Gastrocnemius medialis (tissue), 4 donors: ENCODE measurements at regions not wholly inside any gene's neighbourhood (a gene's known extent, or its start where the extent isn't known, plus 50 kb on each side); places are given as distances from the start of the nearest gene placed in this dataset.

Source experiments
- CTCF ChIP-seq, 5 experiments: fragments of 450-650 bp in 3 of 5; fragments of 200-600 bp in 2 of 5; sonication (generic) in 2 of 5; IDR thresholded peaks in 4 of 5; conservative IDR thresholded peaks in 1 of 5; 1 replicate in 4 of 5; 2 replicates in 1 of 5; pipeline ENCODE4 v1.5.1; 2016 to 2019; ENCODE audit warnings: antibody characterized with exemption in 5 of 5, mild to moderate bottlenecking in 3 of 5, moderate library complexity in 3 of 5
- POLR2A ChIP-seq, 2 donors: fragments of 450-650 bp; IDR thresholded peaks; one replicate each; pipeline ENCODE4 v1.6.1; 2017; ENCODE audit warnings: antibody characterized with exemption in 2 of 2, mild to moderate bottlenecking in 2 of 2, moderate library complexity in 2 of 2

DNA sequence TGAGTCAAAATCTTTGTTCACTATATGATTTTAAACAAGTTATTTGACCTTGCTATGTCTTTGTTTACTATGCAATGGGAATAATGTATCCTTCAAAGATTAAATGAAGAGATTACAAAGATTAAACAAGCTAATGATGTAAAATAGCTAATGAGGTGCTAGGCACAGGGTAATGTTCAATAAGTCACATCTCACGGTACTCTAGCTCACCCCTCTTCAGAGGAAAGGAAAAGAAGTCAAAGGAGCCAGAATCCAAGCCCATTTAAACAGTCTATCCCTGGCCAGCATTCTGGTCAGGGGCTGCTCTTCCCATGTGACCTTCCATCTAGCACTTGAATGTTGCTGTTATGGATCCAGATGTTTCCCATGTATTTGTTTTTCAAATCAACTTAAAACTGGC lies 412.4 kb upstream of the CAMK1G start:
- no peak for TF ChIP-seq CTCF (IDR thresholded peaks at IDR 0.05 in 4 of 5, conservative IDR thresholded peaks at IDR 0.05 in 1 of 5)
- TF ChIP-seq POLR2A (IDR thresholded peaks at IDR 0.05) = no peak
